KG1 (cell line): ENCODE measurements at regions not wholly inside any gene's neighbourhood (a gene's known extent, or its start where the extent isn't known, plus 50 kb on each side); places are given as distances from the start of the nearest gene placed in this dataset.

ENCODE experiments used
- DNase-seq: peaks from one replicate; lab custom pipeline; 2025; lab: John Stamatoyannopoulos, UW

DNA sequence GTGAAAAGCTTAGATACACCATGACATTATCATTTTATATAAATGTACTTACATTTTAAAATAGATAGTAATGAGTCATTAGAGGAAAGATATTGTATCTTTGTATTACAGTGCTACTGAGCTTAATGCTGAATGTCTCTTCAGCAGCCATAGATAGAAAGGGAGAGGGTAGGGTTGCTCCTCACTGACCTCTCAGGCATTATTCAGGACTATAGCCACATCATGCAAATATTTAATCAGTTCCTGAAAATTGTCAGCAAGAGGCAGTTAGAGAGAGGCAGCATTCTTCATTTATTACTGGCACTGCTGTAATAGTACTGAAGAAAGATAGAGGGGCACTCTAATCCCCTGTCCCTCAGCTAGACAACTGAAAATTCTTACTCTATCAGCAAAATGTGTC is 242.0 kb upstream of the TANK start:
- DNase-seq = no peak

DNA sequence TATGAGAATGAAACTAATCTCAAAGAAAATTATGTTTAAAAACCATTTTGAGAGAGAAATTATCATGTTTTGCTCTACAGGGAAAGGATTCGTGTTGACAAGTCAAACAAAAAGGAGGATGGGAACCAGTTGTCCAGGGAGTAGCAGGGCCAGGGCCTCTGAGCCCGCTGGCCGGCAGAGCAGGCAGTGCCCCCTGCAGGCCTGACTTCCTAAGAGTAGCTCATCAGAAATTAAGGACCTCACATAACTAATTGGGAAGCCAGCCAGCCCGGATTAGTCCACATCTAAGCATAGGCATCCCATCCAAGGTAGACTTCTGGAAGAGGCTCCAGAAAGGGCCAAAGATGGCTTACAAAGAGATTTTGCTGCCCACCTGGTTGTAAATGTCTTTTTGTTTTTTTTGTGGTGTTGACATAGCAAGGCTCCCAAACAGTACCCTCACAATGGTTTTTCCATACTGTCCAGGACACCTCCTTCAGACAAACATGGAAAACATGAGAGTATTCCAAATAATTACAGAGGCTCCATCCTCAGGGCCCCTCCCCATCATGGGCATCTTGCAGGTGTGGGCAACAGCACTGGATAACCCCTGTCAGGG is 241.2 kb upstream of the TANK start:
- DNase-seq = no peak

DNA sequence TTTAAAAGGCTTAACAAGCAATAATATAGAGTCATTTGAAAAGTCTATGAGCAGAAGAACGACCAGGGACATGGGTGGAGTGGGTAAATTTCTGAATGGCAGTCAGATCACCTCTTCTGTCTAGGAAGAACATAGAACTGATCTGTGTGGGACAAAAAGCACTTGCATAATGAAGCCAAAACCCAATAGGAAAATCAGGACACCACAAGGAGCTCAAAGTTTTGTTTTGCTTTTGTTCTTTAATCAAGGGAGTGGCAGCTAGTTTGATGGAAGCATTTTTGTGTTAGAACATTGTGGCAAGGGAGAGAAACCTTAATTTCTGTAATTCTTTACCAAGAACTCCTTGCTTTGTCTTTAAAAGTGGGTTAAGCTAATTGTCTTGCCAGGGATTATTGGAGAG is 240.2 kb upstream of the TANK start:
- DNase-seq = no peak

DNA sequence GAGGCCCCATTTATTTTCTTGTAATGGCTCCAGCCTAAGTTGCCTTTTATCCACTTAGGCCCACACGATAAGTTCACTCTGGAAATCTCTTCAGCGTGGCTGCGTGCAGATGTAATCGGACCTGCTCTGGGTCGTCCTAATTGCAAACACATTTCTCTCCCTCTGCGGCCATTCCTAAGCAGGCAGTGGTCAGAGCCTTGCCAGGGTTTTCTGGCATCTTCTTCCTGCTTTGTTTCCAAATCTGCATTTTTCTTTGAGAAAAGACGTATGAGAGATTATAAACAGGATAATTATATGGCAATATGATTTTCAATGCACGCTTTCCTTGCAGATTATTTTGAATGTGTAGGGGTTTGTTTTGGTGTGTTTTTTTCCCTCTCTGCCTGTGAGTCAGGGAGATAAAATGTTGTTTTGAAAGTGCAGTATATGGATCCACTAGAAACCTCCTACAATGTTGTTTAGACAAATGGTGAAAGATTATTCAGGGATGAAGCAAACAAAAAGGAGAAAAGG is 239.4 kb upstream of the TANK start:
- DNase-seq = no peak

DNA sequence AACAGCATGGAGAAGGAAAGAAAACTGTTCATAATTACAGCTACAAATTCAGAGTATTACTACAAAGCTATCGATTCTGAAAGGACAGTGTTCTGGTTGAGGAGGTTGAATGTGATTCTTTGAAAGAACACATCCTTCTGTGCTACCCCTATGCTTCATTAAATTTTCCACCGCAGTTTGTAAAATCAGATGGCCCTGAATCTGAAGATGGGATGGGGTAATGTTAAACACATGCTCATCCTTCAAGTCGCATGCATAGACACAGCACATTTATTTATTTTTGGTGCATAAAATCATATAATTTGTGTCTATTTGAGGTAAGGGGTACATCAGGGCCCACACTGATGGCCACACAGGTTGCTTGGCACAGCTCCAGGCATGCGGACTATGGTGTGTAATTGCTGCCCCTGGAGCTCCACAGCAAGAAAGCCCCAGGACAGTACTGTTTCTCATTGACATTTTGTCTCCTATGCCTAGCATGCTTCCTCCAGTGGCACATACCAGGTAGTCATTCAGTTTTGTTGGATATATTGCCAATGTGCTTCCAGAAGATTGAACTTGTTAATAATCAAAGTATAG is 238.8 kb upstream of the TANK start:
- no peak for DNase-seq

DNA sequence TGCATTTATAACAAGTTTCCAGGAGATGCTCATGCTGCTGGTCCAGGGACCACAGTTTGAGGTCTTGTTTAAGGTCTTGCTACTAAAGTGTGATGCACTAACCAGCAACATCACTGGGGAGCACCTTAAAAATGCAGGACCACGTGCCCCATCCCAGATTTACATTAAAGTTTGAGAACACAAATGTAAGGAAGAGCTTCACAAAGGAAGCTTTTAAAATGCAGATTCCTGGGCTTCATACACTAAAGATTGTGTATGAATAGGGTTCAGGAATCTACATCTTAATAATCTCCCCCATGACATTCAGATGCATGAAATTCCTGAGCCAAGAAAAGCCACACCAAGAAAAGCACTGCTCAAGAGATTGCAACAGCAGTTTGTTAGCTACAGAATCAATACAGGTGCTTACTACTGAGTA is 235.3 kb upstream of the TANK start:
- no peak for DNase-seq

DNA sequence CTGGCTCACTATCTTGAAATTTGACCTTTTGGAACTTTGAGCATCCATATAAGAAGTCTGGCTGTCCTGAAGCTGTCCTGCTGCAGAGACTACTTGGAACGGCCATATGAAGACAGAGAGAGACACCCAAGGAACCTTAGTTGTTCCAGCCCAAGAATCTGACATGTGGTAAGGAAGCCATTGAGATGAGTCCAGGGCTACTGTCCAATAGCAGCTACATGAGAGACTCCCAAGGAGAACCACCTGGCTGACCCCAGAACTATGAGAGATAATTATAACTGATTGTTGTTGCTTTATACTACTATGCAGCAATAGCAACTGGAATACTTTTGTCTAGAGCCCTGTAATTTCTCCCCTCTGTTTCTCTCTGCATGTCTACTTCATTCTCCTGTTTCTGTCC is 234.3 kb upstream of the TANK start:
- DNase-seq = no peak

DNA sequence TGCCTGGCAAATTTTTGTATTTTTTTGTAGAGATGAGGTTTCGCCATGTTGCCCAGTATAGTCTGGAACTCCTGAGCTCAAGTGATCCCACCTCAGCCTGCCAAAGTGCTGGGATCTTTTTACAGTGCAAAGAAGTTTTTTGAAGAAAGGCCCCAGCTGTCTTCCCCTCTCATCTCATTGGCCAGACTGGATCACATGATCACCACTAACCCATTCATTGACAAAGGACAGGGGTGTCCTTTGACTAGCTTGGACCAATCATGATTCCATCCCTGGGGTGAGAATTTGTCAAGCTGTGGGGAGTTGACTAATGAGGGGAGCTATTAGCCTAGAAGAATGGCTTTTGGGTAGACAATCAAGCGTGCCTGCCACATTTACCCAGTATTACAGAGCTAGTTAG is 232.9 kb upstream of the TANK start:
- DNase-seq = no peak

DNA sequence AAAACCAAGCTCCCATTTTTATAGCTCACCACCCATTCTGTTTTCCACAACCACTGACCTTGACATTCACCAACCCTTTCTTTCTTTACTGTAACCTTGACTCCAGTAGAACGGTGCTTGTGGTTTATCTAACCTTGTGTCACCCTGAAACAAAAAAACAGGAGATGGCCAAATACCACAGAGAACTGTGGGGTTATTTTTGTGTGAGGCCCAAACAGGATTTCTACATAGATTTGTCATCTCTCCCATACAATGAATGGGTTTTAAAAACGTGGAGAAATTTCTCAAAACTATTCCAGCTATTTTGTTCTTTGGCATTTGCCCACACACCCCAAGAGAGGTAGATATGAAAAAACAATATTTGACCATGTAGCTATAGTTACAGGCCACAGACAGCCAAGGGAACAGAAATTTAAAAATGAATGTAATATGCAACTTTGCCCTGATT is 231.3 kb upstream of the TANK start:
- DNase-seq = no peak

DNA sequence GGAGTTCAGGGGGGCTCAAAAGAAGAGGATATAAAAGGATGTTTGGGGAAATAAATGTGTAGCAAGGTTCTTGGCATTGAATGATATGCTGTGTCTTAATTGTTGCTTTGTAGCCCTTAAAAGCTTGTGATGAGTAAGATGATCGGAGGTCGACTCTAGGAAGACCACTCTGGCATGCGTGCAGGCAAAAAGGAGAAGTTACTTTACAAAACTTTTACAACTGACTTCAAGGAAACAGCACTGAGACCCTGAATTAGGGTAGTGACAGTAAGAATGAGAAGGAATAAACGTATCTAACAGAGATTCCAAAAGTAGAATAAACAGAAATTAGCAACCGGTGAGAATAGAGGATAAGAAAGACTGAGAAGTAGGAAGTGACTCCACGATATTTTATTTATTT is 228.7 kb upstream of the TANK start:
- no peak for DNase-seq

DNA sequence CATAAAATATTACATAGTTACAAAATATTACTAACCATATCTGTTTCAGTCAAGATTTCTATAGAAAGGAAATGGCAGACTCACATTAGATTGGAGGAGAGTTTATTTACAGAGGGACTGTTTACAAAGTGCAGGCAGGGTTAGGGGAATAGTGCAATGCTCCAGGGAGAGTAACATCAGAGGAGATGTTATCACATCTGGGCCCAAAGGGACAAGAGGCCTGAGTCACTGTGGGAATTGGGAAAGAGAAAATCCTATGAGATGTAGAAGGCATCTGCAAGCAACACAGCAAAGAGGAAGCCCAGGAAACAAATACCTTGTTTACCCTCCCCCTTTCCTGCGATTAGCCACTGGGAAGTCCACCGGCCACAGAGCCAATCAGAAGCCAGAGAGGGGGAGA is 227.3 kb upstream of the TANK start:
- DNase-seq = no peak

DNA sequence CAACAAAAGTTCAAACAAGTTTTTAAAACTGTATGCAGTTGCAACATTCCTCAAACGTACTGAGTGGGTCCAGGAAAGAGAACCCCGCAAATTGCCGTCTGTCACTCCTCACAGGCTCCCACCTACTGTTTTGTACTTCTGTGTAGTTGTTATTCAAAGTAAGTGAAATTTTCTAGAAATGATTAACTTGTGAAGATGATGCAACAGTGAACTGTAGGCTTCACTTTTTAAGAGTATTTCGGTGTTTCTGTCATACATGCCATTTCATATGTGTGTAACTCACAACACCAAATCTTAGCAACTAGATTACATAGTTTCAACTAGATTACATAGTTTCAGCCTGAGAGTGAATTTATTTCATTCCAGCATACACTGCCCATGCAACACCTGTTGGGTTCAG is 226.0 kb upstream of the TANK start:
- DNase-seq = no peak

DNA sequence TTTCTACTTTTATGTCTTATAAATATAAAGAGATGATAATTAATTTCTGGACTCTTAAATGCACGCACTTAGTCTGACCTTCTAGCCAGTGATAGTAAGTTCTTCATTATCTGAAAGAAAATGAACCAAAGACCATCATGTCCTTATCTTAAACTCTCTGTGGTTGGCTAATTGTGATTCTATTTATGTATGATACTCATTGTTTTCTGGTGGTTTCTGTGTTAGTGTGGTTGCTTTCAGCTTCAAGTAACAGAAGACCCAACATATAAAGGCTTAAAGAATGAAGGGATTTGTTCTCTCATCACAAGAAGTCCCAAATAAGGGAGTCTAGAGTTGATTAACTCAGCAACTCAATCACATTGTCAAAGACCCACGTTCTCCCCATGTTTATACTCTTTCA is 225.2 kb upstream of the TANK start:
- DNase-seq = no peak

DNA sequence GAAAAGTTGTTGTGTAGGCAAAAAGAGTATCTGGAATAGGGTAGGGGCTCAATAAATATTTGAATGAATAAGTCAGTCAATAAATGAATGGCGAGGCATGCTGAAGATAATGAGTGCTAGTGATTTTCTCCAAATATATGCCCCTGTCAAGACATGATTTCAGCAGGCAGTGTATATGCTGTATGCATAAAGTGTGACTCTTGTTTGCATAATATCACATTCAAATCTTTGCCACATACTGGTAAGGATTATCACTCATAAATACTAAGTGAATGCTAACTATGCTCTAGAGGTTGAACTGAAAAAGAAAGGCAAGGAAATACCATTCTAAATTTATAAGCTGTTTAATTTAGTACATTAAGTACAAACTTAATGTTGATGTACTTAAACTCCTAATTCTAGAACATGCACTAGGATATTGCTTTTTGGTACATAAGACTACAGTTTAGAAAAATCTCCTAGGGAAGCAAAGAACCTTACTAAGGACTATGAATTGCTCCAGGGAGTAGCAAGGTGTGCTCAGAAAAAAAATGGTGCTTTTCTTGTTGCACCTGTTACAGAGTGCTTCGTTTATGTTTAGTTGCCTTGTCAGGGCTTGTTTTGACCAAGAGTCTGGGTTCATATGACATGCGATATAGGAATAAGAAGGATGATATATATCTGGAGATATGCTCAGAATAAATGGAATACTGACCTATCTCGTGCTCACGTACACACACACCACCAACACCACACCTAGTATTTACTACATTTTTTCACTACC is 224.0 kb upstream of the TANK start:
- no peak for DNase-seq

DNA sequence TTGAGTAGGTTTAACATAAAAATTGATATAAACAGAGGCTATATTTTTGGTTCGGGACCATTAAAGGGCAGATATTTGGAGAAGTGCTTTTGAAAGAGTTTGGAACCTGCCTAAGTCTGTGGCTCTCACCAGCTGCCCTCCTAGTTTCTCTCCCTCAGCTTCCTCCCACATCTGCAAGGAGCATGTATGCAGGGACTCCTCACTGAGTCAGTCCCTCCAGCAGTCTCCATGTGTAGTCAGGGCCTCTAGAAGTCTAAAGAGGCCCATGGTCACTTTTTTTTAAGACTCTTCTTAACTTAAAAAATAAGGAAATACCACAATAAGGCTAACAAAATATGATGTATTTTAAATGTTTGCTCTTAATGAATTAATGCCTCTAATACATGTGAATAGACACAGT is 220.0 kb upstream of the TANK start:
- no peak for DNase-seq

DNA sequence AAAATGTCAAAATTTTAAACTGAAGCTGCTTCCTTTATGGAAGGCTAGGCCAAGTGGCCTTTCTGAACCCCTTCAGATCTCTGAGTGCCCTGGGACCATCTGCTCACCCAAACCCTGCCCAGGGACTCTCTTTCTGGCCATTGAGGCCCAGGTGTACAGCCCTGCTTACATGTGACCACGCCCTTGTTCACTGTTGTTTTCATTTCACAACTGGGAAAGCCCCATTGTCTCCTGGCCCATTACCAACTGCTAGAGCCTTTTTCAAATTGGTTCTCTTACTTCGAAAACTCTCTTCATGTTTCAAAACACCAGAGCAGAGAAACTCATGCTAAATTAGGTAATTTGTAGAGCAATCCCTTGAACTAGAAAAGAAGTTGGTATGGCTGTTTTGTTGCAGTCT is 219.5 kb upstream of the TANK start:
- DNase-seq = no peak

DNA sequence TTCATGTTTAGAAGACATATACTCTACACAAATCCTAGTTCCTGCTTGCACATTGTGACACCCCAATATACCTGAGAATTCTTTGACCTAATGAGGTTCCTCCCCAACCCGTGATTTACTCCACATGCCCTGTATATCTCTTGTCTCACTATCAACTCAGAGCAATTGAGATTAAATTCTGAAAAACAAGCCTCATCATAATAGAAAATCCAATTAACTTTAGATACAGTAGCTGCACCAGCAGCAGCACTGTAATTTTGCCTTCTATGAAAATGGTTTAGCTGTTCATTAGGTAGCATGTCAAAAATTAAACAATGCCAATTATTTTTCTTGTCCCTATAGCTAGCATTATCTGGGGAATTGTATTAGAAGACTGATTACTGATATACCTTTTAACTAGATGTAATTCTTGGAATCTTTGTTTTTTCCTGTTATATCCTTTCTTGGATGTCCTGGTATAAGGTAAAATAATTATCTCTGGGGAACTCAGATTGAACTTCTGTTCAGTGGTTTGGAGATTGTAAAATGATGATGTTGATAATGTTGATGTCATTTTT is 218.9 kb upstream of the TANK start:
- no peak for DNase-seq

DNA sequence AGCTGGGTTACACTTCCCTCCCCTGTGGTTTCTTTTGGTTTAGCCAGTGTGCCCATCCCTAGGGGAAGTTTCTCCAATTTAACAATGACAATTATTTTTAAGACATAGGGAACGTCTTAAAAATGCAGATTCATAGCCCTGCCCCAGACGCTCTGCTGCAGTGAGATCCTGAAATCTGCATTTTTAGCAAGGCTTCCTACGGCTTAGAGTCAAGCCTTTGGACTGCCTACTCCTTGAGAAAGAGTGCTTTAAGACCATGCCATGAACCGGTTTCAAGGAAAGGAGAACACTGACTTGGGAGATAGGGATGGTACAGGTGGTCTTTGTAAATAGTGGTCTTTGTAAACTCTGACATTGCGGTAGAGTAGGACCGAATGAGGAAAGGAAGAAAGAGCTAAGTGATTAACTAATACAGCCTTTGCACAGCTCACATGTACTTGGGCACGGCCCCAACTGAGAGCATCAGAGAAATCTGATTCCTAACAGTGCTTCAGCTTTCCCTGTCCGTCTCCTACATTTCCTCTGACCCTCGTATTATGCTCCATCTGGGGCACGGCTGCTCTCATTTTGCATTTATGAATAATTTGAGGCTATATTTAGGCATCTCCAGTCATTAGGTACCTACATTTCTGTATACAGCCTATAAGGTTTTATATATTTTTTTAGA is 217.6 kb upstream of the TANK start:
- no peak for DNase-seq

DNA sequence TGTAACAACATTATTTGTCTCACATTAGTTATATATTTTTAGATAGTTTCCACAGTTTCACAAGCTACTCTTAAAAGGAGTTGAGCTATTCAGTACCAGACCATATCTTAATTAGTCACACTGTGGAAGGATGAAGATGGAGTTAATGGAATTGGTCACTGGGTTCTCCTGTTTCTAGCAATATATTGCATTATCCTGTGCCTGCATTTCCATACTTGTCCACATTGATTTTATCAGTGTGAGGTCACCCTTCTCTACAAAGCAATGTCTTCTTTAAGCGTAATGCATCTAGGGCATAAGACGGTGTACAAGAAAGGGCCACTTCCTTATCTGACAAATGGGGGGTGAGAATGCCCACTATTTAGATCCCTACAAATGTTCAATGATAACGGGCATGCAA is 216.8 kb upstream of the TANK start:
- DNase-seq = no peak

DNA sequence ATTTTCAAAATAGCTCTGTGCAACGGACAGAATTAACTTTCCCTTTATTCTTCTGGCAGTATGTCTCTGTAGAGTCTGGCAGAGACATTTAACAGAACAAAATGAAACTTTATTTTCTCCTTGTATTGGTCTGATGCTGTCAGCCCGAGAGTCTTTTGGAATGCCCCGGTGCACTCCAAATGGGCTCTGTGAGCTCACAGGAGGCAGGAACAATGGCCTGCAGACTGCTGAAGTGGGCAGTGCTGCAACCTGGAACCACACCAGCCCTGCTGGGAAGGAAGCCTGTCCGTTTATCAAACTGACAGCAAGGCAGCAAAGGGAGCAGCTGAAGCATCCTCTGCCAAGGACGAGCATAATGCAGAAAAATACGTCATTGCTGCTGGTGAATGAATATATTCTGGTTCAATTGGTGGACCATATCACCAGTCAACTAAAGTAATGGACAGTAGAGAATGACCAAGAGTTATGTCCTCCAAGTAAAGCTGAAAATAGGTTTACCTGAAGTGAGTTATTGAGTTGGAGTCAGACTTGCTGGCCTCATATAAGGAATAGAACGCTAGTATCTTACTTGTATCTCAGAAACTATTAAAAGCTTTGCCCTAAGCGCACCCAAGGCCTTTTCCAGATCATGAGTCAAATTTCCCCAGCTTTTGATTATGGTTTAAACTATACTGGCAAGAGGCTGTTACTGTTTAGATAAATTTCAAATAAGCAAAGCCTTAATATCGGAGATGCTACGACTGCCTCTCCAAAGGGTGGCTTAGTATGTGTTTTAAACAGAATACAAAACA is 207.6 kb upstream of the TANK start:
- no peak for DNase-seq

DNA sequence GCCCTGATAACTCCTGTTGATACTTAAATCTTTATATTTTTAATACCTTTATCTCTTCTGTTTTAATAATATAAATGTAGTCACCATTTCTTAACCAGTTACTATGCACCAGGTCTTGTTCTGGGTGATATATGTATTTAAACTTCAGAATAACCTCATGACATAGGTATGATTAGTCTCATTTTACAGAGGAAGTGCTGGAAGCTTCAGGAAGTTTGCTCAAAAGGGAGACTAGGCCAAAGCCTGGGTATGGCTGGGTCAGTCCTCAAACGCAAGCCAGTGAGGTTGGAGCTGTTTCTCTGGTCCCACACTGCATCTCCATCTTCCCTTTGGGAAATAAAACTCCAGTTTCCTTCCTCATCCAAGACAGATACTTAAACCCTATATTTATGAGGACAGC is 204.7 kb upstream of the TANK start:
- no peak for DNase-seq
